ENCODE measurements at regions not wholly inside any gene's neighbourhood (a gene's known extent, or its start where the extent isn't known, plus 50 kb on each side); places are given as distances from the start of the nearest gene placed in this dataset.
A peak's percentile ranks its signal among the peaks of the same experiment; 100 is the strongest.

DNA sequence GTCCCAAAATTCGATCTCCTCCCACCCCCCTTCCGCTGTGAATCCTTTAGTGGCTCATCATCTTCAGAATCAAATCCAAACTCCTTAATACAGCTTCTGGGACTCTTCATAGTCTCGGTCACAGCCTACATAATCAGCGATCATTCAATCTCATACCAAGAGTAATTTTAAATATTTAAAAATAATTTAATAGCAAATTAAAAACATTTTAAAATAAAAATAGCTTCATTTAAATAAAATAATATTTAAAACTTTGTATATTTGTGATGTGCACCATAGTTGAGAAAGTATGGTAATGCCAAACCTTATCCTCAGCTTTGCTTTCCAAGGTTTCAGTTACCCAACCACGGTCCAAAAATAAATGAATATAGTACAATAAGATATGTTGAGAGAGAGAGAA lies 70.0 kb upstream of the NR3C1 start:
- in situ Hi-C loops (cut with HindIII; ENCODE audit: low sequenced_read_pairs): no loop called here
- no peak for DNase-seq (ENCODE audit: low read depth, low spot score)
- no peak for TF ChIP-seq CTCF (IDR thresholded peaks at IDR 0.05; ENCODE audit: low read depth, low read length)
- H3K4me3 ChIP-seq (ENCODE audit: low read depth, low read length): no peak overlapping the region

DNA sequence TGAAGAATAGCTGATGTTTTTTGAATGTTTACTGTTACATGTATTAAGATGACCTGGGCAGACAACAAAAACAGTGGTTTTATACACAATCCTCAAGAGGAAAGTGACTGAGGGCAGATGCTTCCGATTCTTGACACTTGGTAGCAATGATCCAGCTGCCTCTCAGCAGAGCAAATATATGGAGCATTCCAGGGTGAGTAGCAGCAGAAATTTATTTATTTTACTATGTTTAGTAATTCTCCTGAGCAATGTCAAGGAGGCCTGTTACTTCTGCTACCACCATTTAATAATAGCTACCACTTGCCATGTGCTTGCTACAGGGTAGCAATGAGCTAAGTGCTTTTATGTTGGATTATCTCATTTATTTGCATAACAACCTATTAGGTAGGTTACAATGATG lies 69.1 kb upstream of the NR3C1 start:
- H3K4me3 ChIP-seq (ENCODE audit: low read depth, low read length): no peak overlapping the region
- in situ Hi-C loops (cut with HindIII; ENCODE audit: low sequenced_read_pairs): no loop called here
- no peak for TF ChIP-seq CTCF (IDR thresholded peaks at IDR 0.05; ENCODE audit: low read depth, low read length)
- DNase-seq (ENCODE audit: low read depth, low spot score): no peak

GRCh38 chr5:143471666-143472464 lies 68.4 kb upstream of the NR3C1 start:
- no peak overlapping the region for H3K4me3 ChIP-seq (ENCODE audit: low read depth, low read length)
- in situ Hi-C loops (cut with HindIII; ENCODE audit: low sequenced_read_pairs): no loop called here
- DNase-seq (ENCODE audit: low read depth, low spot score): no peak
- TF ChIP-seq CTCF (IDR thresholded peaks at IDR 0.05; ENCODE audit: low read depth, low read length): no peak

DNA sequence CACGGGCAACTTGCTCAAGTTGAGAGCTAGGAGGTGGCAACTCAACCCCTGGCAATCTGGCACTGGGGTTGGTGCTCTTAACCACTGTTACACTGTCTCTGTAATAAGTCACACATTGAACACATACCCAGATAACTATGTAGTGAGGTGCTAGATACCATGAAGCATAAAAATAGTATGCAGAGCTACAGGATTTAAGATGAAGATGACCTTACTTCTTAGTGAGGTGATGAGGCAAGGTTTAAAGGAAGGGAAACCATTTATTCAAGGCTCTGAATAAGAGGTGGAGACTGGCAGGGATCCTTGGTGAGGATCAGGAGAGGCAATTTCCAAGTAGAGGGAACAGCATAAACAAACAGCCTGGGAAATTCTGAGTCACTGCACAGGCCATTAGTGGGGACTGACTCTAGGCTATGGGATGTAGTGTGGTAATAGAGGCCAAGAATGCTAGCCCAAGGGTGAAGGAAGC lies 67.6 kb upstream of the NR3C1 start:
- in situ Hi-C loops (cut with HindIII; ENCODE audit: low sequenced_read_pairs): no loop called here
- peak; percentile 46 for DNase-seq (ENCODE audit: low read depth, low spot score)
- H3K4me3 ChIP-seq (ENCODE audit: low read depth, low read length): no peak overlapping the region
- no peak for TF ChIP-seq CTCF (IDR thresholded peaks at IDR 0.05; ENCODE audit: low read depth, low read length)

DNA sequence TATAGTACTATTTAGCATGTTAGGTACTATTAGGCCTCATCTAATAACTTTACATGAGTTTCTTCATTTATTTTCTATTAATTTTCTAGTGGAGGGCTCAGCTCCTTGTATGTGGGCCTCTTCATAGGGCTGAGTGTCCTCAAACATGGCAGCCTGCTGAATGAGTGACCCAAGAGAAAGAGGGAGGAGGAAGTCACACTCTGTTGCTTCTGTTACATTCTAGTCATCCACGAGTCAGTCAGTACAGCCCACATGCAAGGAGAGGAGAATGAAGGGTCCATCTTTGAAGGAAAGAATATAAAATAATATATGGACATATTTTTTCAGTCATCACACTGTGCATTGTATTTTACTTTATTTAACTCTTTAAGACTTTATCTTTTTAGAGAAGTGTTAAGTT lies 66.6 kb upstream of the NR3C1 start:
- in situ Hi-C loops (cut with HindIII; ENCODE audit: low sequenced_read_pairs): no loop called here
- DNase-seq (ENCODE audit: low read depth, low spot score): no peak
- H3K4me3 ChIP-seq (ENCODE audit: low read depth, low read length): no peak overlapping the region
- TF ChIP-seq CTCF (IDR thresholded peaks at IDR 0.05; ENCODE audit: low read depth, low read length): no peak

GRCh38 chr5:143469125-143469524 lies 65.6 kb upstream of the NR3C1 start:
- no peak for DNase-seq (ENCODE audit: low read depth, low spot score)
- no peak overlapping the region for H3K4me3 ChIP-seq (ENCODE audit: low read depth, low read length)
- TF ChIP-seq CTCF (IDR thresholded peaks at IDR 0.05; ENCODE audit: low read depth, low read length): no peak
- in situ Hi-C loops (cut with HindIII; ENCODE audit: low sequenced_read_pairs): no loop called here
